Heart left ventricle (tissue), 13 donors: ENCODE measurements at regions not wholly inside any gene's neighbourhood (a gene's known extent, or its start where the extent isn't known, plus 50 kb on each side); places are given as distances from the start of the nearest gene placed in this dataset.

ENCODE experiments used
- CTCF ChIP-seq, 12 donors: fragments of 200-600 bp; sonication (generic) in 4 of 12; IDR thresholded peaks; one replicate each; pipeline versions ENCODE4 v1.5.0 to v1.8.0; 2018 to 2022; ENCODE audit warnings: antibody characterized with exemption in 12 of 12, mild to moderate bottlenecking in 5 of 12
- POLR2A ChIP-seq, 2 donors: fragments of 450-650 bp; IDR thresholded peaks; one replicate each; pipeline ENCODE4 v1.6.1; 2017; ENCODE audit warnings: antibody characterized with exemption in 2 of 2, mild to moderate bottlenecking in 2 of 2, moderate library complexity in 2 of 2
- donor health status: ischemic (EF 13 %, LVEDD 7.1; RV severe dilation, severe dysfunction).
- donor health status: DM: no; HTN: yes; CAD: no.
- donor health status: DM: no; HTN: no; CAD: no.
- donor health status: ischemic (EF 25% LVEDD 6.9; RV normal size, moderate dysfunction).
- donor health status: ischemic (EF 25% LVEDD 5.7; RV mildly dilated, moderate dysfunction).
- donor health status: ischemic (EF 35%, LVEDD 5.7; RV mildly dilated, moderate dysfunction).
- donor health status: nonischemic (EF 11% LVEDD 7.7; RV severe dilation, severe dysfunction).
- donor health status: DM: yes; HTN: yes; CAD: no.
- donor health status: PGD.
- donor health status: ischemic (EF 29% LVEDD 5.4; RV normal size, mild dysfunction).
- donor health status: nonischemic (EF 23%, LVEDD 6.1; RV moderate dilation, normal function).

DNA sequence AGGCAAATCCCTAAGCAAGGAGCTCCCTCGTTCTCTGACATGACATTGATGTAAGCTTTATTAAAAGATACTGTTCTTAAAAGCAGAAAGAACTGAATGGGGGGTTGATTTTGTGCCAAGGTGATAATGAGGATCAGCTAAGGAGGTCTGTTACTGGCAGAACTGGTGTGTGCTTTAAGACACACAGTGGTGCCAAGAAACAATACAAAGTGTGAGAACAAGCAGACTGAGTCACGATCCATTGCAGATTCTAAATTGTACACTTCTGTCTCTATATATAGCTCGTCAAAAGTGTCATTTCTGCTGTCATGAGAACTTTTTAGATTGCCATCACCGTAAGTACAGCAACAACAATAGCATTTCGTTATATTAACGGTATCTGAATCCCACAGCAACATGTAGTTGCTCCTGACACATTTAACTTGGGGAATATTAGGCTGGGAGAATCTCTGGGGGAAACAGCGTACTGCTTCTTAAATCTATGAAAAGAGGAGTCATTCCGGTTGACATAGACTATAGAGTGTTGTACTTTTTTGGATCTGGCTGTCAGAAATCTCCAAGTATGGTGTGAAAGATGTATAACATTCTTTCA lies 151.3 kb upstream of the PRKD1 start:
- no peak for TF ChIP-seq CTCF (IDR thresholded peaks at IDR 0.05)
- TF ChIP-seq POLR2A (IDR thresholded peaks at IDR 0.05): no peak
